Suprapubic skin (tissue), 3 donors: ENCODE measurements at regions not wholly inside any gene's neighbourhood (a gene's known extent, or its start where the extent isn't known, plus 50 kb on each side); places are given as distances from the start of the nearest gene placed in this dataset.

Source experiments
- CTCF ChIP-seq, 2 donors: fragments of 200-600 bp in 1 of 2; fragments of 450-650 bp in 1 of 2; sonication (generic) in 1 of 2; IDR thresholded peaks; one replicate each; pipeline ENCODE4 v1.5.1; 2016 to 2019; ENCODE audit warnings: antibody characterized with exemption in 2 of 2, mild to moderate bottlenecking in 1 of 2, moderate library complexity in 1 of 2
- EP300 ChIP-seq: sonication (generic); formaldehyde crosslinking; IDR thresholded peaks from one replicate; pipeline ENCODE4 v1.6.1; 2017; ENCODE audit warnings: antibody characterized with exemption

- TF ChIP-seq EP300 (no peak), CTCF (IDR thresholded peaks at IDR 0.05) (no peak)
Observed at GRCh38 chr18:25787276-25787675, 303.1 kb downstream of the SS18 start.
